ENCODE measurements at regions not wholly inside any gene's neighbourhood (a gene's known extent, or its start where the extent isn't known, plus 50 kb on each side); places are given as distances from the start of the nearest gene placed in this dataset.
"Not testable (repeated sequence)": the region's sequence is repeated elsewhere in the genome, so short reads cannot be mapped to it uniquely, and the experiment has no call there.

DNA sequence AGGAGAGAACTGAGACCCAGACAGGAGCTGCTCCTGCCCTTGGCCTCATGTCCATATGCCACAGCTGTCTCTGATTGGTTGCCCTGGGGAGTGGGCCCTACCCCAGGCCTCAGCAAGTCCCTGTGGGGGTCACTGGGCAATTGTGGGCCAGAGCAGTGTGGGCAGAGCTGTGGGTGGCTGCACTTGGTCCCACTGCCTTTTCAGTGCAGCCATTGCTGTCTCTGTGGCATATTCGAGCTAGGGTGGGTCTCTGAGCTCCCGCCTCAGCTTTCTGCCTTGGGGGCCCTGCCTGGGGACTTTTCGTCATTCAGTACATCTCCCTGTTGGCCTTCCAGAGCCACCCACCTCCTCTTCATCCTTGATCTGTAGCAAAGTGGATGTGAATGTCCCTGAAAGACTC lies 69.8 kb upstream of the LRPAP1 start:
- no peaks in the 10 kb centered on the region for H3K9me3 ChIP-seq
- no peak overlapping the region for H3K27ac ChIP-seq
- no peak overlapping the region for H3K4me3 ChIP-seq
- peaks cover 0 to 4% (median 0%) of the 10 kb centered on the region in 3 donors for H3K27me3 ChIP-seq
- DNase-seq (no peak), ATAC-seq (no peak)
- intact Hi-C loops (cut with DNase I; ENCODE audit: low total_unique reads) = no loop called here
- in situ Hi-C loops (cut with MboI; ENCODE audit: low sequenced_read_pairs in 4 of 4) = no loop called here
- H3K4me1 ChIP-seq = no peaks in the 10 kb centered on the region
- H3K36me3 ChIP-seq = no peaks in the 10 kb centered on the region
- TF ChIP-seq, protein P1, sequence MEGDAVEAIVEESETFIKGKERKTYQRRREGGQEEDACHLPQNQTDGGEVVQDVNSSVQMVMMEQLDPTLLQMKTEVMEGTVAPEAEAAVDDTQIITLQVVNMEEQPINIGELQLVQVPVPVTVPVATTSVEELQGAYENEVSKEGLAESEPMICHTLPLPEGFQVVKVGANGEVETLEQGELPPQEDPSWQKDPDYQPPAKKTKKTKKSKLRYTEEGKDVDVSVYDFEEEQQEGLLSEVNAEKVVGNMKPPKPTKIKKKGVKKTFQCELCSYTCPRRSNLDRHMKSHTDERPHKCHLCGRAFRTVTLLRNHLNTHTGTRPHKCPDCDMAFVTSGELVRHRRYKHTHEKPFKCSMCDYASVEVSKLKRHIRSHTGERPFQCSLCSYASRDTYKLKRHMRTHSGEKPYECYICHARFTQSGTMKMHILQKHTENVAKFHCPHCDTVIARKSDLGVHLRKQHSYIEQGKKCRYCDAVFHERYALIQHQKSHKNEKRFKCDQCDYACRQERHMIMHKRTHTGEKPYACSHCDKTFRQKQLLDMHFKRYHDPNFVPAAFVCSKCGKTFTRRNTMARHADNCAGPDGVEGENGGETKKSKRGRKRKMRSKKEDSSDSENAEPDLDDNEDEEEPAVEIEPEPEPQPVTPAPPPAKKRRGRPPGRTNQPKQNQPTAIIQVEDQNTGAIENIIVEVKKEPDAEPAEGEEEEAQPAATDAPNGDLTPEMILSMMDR (IDR thresholded peaks at IDR 0.05 in 4 of 5, conservative IDR thresholded peaks at IDR 0.05 in 1 of 5) = no peak
- no peak for TF ChIP-seq POLR2A (IDR thresholded peaks at IDR 0.05)

DNA sequence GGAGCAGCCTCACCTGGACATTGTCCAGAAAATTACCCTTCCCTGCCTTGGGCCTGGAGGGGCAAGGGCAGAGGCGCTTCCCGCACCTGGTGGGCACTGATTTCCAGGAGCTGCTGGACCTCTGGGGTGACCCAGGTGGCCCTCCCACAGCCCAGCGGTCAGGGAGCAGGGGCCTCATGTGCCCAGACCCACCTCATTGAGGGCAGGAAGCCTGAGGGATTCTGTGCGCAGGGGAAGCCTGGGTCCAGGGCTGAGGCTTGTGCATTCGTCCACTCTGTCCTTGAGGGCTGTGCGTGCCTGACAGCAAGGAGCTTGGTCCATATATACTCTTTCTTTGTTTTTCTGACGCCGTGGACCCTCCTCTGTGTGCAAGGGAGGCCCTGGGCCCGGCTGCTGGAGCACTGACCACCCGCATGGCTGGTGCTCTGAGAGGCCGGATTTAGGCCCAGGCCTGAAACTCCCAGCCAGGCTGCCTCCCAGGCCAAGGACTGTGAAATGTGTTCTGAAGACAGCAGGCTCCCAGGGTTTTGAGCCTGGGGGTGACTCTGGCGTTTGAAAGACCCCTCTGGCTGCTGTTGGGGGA lies 69.0 kb upstream of the LRPAP1 start:
- H3K4me3 ChIP-seq; H3K27ac ChIP-seq; DNase-seq; H3K27me3 ChIP-seq; intact Hi-C loops (cut with DNase I; ENCODE audit: low total_unique reads); H3K4me1 ChIP-seq; ATAC-seq; H3K9me3 ChIP-seq; H3K36me3 ChIP-seq; in situ Hi-C loops (cut with MboI; ENCODE audit: low sequenced_read_pairs in 4 of 4): not testable (repeated sequence)

DNA sequence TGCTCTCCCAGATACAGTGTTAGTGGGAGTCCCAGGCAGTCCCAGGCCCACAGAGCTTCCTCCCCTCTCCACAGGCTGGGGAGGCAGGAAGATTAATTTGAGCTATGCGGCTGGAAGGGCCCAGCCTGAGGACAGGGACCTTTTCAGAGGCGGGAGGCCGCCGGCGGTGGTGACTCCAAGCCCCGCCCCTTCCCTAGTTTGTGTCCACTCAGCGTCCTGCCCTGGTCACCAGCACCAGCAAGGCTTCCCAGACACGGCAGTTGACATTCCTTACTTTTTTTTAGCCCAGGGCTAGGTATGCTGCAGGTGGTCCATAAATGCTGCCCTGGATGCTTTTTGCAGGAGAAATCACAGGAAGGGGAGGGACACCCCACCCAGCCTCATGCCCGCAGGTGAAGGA lies 67.7 kb upstream of the LRPAP1 start:
- H3K4me1 ChIP-seq = no peaks in the 10 kb centered on the region
- H3K27me3 ChIP-seq = peaks cover 0 to 4% (median 0%) of the 10 kb centered on the region in 3 donors
- H3K36me3 ChIP-seq = no peaks in the 10 kb centered on the region
- ATAC-seq (no peak), DNase-seq (no peak)
- H3K4me3 ChIP-seq = no peak overlapping the region
- TF ChIP-seq, protein P1 (IDR thresholded peaks at IDR 0.05 in 4 of 5, conservative IDR thresholded peaks at IDR 0.05 in 1 of 5) = no peak
- TF ChIP-seq POLR2A (IDR thresholded peaks at IDR 0.05) = no peak
- no peaks in the 10 kb centered on the region for H3K9me3 ChIP-seq
- intact Hi-C loops (cut with DNase I; ENCODE audit: low total_unique reads) = no loop called here
- in situ Hi-C loops (cut with MboI; ENCODE audit: low sequenced_read_pairs in 4 of 4) = no loop called here
- no peak overlapping the region for H3K27ac ChIP-seq

DNA sequence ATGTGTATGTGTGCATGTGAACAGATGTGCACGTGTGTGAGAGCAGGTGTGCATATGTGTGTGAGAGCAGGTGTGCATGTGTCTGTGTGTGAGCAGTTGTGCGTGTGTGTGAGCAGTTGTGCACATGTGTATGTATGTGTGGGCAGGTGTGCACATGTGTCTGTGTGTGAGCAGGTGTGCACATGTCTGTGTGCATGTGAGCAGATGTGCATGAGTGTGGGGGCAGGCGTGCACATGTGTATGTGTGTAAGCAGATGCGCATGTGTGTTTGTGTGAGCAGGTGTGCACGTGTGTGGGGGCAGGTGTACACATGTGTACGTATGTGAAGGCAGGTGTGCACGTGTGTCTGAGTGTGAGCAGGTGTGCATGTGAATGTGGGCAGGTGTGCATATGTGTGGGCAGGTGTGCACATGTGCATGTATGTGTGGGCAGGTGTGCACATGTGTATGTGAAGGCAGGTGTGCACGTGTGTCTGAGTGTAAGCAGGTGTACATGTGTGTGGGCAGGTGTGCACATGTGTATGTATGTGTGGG lies 66.5 kb upstream of the LRPAP1 start:
- no peaks in the 10 kb centered on the region for H3K36me3 ChIP-seq
- DNase-seq (no peak), ATAC-seq (no peak)
- TF ChIP-seq POLR2A (IDR thresholded peaks at IDR 0.05) = no peak
- TF ChIP-seq, protein P1 (IDR thresholded peaks at IDR 0.05 in 4 of 5, conservative IDR thresholded peaks at IDR 0.05 in 1 of 5) = no peak
- in situ Hi-C loops (cut with MboI; ENCODE audit: low sequenced_read_pairs in 4 of 4) = no loop called here
- H3K4me3 ChIP-seq = no peak overlapping the region
- H3K27me3 ChIP-seq = no peaks in the 10 kb centered on the region
- intact Hi-C loops (cut with DNase I; ENCODE audit: low total_unique reads) = no loop called here
- H3K9me3 ChIP-seq = no peaks in the 10 kb centered on the region
- H3K27ac ChIP-seq = no peak overlapping the region
- no peaks in the 10 kb centered on the region for H3K4me1 ChIP-seq

DNA sequence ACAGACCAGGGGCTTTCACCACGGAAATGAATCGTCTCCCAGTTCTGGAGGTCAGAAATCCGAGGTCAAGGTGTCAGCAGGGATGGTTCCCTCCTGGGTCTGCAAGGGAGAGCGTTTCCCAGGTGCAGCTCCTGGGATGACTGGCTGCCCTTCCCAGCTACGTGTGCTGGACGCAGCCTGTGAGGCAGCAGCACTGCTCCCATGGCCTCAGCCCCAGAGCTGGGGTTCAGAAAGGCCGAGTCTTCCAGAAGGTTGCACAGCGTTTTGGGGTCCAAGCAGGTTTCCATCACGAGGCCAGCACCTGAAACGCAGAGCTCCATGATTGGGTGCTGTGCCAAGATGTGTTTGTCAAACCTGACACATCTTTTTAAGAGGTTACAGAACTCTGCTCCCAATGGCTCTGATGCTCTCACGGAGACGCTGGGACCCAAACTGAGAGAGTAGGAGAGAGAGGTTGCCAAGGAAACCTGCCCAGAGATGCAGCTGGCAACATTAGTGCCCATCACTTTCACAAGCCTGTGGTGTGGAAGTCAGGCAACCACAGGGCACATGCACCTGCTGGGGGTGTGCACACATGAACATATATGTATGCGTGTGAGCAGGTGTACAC lies 65.8 kb upstream of the LRPAP1 start:
- DNase-seq; in situ Hi-C loops (cut with MboI; ENCODE audit: low sequenced_read_pairs in 4 of 4); ATAC-seq: not testable (repeated sequence)

DNA sequence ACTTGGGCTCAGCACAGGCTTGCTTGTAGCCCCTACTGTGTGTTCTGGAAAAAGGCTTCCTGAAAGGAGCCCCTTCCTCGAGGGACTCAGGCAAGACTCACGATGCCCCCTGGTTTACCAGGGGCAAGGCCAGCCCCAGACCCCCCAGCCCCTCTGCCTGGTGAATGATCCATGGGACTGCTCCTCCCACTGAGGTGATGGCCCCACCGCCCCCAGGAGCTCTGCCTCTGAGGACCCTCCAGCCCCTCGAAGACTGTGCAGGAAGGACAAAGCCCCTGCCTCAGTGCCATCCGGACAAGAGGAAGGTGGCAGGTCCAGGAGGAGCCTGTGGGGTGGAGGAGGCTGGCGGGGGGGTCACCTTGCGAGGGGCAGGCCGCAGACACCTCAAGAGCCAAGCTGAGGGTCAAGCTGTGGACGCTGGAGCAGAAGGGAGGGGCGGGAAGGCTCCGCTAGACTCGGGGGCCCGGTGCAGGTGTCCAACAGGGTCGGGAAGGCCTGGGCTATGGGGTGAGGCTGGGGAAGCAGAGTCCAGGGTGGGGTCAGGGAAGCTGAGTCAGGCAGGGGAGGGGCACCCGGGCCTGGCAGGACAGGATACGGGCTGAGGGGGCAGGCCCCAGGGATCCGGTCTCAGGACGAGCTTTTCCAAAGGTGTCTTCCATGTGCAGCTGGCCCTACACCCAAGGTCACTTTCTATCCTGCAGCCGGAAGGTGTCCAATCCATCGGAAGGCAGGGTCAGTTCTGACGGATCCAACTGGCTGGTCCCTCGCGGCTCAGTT lies 64.9 kb upstream of the LRPAP1 start:
- H3K9me3 ChIP-seq; H3K36me3 ChIP-seq; H3K27ac ChIP-seq; in situ Hi-C loops (cut with MboI; ENCODE audit: low sequenced_read_pairs in 4 of 4); intact Hi-C loops (cut with DNase I; ENCODE audit: low total_unique reads); ATAC-seq; DNase-seq; H3K4me3 ChIP-seq; H3K27me3 ChIP-seq; H3K4me1 ChIP-seq: not testable (repeated sequence)

More for the DNA sequence above, 65.8 kb upstream of the LRPAP1 start:
- H3K36me3 ChIP-seq; H3K27ac ChIP-seq; H3K4me1 ChIP-seq; intact Hi-C loops (cut with DNase I; ENCODE audit: low total_unique reads); H3K4me3 ChIP-seq; H3K9me3 ChIP-seq; H3K27me3 ChIP-seq: not testable (repeated sequence)

DNA sequence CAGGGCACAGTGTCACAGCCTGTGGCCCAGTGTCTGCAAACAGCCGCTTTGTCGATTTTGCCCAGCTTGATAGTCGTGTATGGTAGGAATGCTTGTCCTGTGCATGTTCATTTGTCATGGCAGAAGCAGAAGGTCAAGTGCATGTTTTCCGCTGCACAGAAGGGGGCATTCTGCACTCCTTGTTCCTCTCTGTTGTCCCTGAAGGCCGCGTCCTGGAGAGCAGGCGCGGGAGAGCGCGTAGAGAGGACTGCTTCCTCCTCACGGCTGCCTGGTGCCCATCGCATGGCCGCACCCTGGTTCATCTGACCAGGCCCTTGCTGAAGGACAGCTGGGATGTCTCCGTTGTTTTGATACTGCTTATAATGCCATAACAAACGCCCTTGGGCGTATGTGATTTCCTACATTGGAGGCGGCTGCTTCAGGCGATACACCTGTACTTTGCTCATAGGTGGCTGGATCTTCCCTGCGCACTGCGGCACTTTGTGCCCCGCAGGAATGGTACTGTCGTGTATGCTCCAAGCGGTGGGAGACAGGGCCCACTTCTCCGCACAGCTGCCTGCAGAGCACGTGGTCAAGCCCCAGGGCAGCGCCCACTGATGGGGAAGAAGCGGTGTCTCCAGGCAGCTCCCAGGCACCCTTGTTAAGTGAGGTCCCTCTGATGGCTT lies 63.5 kb upstream of the LRPAP1 start:
- intact Hi-C loops (cut with DNase I; ENCODE audit: low total_unique reads); H3K9me3 ChIP-seq; DNase-seq; H3K4me3 ChIP-seq; H3K36me3 ChIP-seq; H3K4me1 ChIP-seq; ATAC-seq; H3K27ac ChIP-seq; in situ Hi-C loops (cut with MboI; ENCODE audit: low sequenced_read_pairs in 4 of 4); H3K27me3 ChIP-seq: not testable (repeated sequence)

DNA sequence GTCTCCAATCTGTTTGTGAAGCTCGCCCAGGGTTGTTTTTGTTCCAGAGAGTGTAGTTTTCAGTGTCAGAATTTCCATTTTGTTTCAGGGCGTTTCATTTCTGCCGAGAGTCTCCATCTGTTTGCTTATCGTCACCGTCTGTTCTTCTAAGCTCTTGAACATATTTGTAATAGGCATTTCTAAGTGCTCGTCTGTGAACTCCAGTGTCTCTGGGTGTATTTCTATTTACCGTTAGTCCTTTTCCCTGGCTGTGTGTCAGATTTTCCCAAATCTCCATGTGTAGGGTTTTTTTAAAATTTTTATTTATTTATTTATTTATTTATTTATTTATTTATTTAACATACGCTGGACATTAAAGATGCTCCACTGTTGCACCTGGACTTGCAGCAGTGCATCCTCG lies 62.5 kb upstream of the LRPAP1 start:
- ATAC-seq; in situ Hi-C loops (cut with MboI; ENCODE audit: low sequenced_read_pairs in 4 of 4); DNase-seq; H3K27ac ChIP-seq; intact Hi-C loops (cut with DNase I; ENCODE audit: low total_unique reads); H3K27me3 ChIP-seq; H3K4me3 ChIP-seq; H3K4me1 ChIP-seq; H3K36me3 ChIP-seq; H3K9me3 ChIP-seq: not testable (repeated sequence)

Data from gastrocnemius medialis (tissue), 4 donors.